Psoas muscle (tissue), 7 donors: ENCODE measurements at regions not wholly inside any gene's neighbourhood (a gene's known extent, or its start where the extent isn't known, plus 50 kb on each side); places are given as distances from the start of the nearest gene placed in this dataset.

ENCODE experiments used
- ATAC-seq, 4 donors: fragments of 200-7000 bp; cut with Tn5 transposase; one replicate each; pipeline ENCODE4 v1.9.1; 2020; ENCODE audit warnings: moderate library complexity in 3 of 4, mild to moderate bottlenecking in 2 of 4
- DNase-seq, 2 donors: peaks; one replicate each; pipeline ENCODE4 v3.0.0-alpha.2; 2020
- H3K27ac ChIP-seq: fragments of 200-600 bp; one replicate; pipeline ENCODE4 v1.8.0; 2022
- H3K27me3 ChIP-seq, 3 donors: fragments of 200-600 bp in 1 of 3; one replicate each; pipeline versions ENCODE4 v1.6.1 to v1.8.0; 2013 to 2022; ENCODE audit warnings: low read length in 2 of 3, mild to moderate bottlenecking in 2 of 3, moderate library complexity in 1 of 3; ENCODE audit not compliant: insufficient read depth in 3 of 3
- H3K36me3 ChIP-seq, 2 donors: fragments of 200-600 bp in 1 of 2; one replicate each; pipeline versions ENCODE4 v1.6.1 to v1.8.0; 2013 to 2022; ENCODE audit warnings: low read depth in 1 of 2, mild to moderate bottlenecking in 1 of 2, moderate library complexity in 1 of 2; ENCODE audit not compliant: insufficient read depth in 1 of 2
- H3K4me1 ChIP-seq: fragments of 200-600 bp; one replicate; pipeline ENCODE4 v1.8.0; 2022
- H3K4me3 ChIP-seq: fragments of 200-600 bp; one replicate; pipeline ENCODE4 v1.8.0; 2022; ENCODE audit warnings: mild to moderate bottlenecking
- H3K9me3 ChIP-seq: fragments of 200-600 bp; one replicate; pipeline ENCODE4 v1.8.0; 2022
- CTCF ChIP-seq: fragments of 200-600 bp; IDR thresholded peaks from one replicate; pipeline ENCODE4 v1.8.0; 2022; ENCODE audit warnings: antibody characterized with exemption
- WGBS, 3 donors: extraction: QIAGEN DNeasy Blood & Tissue Kit; methylation state at CpG; one replicate each; pipeline versions ENCODE4 v1.1.6 to v1.1.7; 2013; 5-methylcytosine and 5-hydroxymethylcytosine counted together
- intact Hi-C, 2 donors: fragments of 100-400 bp; cut with DNase I; formaldehyde crosslinking; loops; one replicate each; pipeline versions ENCODE4 v1.11.0 to v1.14.2; 2022
- donor health status: healthy with polysubstance abuse.
- donor health status: DM: no; HTN: no; CAD: no; lungs with moderate emphysema.
- donor health status: Bipolar disorder and iron deficiency.
- donor health status: healthy.
- donor health status: DM: yes; HTN: yes; CAD: no.
- donor health status: DM: no; HTN: no; CAD: no.
- donor health status: DM: yes; HTN: yes; CAD: no.

- no peak for DNase-seq
- Histone ChIP-seq H3K27me3 (no peaks in the 10 kb centered on the region), H3K27ac (no peak overlapping the region), H3K36me3 (no peaks in the 10 kb centered on the region), H3K4me3 (no peak overlapping the region), H3K4me1 (no peaks in the 10 kb centered on the region), H3K9me3 (no peaks in the 10 kb centered on the region)
- intact Hi-C loops, result no loop called here
- ATAC-seq, result no peak
- TF ChIP-seq CTCF, result no peak
- 92 to 97% (median 94%) methylated on average over 5 of the region's 5 CpGs for WGBS, 3 donors
Measured at GRCh38 chr12:93154096-93154728, 223.5 kb upstream of the NUDT4 start.

DNA sequence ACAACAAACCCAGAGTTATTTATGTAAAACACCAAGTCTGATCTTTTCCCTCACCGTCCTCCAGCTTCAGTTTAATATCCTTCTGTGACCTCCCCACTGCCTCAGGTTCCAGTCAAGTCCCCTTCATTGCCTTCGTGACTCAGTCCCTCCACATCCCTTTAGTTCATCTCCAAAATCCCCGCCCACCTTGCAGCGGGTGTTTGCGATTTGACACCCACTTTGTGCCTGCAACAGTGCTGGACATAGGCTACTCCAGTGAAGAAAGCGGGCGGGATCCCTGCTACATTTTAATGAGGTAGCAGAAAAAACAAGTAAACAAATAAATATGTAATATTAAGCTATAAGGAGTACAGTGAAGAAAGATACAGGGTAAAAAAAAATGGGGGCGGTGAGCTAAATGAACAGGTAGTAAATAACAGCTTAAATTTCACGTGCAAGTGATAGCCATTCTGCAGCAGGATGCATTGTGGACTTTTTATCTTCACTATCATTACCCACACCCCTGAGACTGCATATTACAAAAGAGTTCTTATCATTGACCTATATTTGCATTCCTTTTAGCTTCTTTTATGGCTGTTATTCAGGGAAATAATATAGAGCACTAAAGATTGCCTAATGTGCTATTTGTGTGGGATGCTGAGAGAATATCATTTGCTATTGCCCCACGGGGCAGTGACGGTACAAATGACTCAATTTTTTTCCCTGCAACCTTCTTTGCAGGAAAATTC lies 222.8 kb upstream of the NUDT4 start:
- no peak for TF ChIP-seq CTCF
- Histone ChIP-seq H3K27ac (no peak overlapping the region), H3K36me3 (no peaks in the 10 kb centered on the region), H3K9me3 (no peaks in the 10 kb centered on the region), H3K4me1 (no peaks in the 10 kb centered on the region), H3K27me3 (no peaks in the 10 kb centered on the region), H3K4me3 (no peak overlapping the region)
- DNase-seq (no peak), ATAC-seq (no peak)
- 86 to 90% (median 89%) methylated on average over 11 of the region's 11 CpGs for WGBS, 3 donors
- intact Hi-C loops, result no loop called here

DNA sequence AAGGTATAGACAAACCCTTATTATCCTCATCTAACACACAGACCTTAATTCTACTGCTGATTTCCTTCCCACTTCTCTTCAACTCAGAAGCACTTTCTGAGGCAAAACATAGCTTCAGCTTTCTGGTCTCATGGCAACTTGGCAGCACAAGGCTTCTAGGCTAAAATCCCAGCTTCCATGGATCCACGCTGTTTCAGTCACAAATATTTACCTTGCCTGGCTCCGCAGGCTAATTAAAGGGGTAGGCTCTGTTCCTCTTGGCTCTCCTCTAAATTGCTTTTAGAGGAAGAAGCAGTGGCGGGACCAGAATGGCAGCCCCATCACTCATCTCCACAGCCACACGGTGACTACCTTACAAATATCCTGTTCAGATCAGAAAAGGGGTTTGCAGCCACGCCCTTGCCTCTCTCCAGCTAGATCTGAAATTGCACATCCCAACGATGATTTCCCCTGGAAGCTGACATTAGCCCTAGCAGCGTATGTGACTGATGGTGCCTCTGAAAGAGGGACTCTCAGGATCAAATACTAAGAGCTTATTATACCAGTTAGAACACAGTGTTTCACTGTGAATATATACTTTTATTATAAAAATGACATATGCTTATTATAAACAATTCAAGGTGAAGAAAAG lies 221.5 kb upstream of the NUDT4 start:
- ATAC-seq, result no peak
- H3K4me1 ChIP-seq, result no peaks in the 10 kb centered on the region
- DNase-seq, result no peak
- no peaks in the 10 kb centered on the region for H3K27me3 ChIP-seq
- H3K4me3 ChIP-seq, result no peak overlapping the region
- no peaks in the 10 kb centered on the region for H3K9me3 ChIP-seq
- no peak overlapping the region for H3K27ac ChIP-seq
- WGBS, 3 donors, result 48 to 59% (median 55%) methylated on average over 7 of the region's 7 CpGs
- intact Hi-C loops, result no loop called here
- H3K36me3 ChIP-seq, result no peaks in the 10 kb centered on the region
- no peak for TF ChIP-seq CTCF

- Histone ChIP-seq H3K4me3 (no peak overlapping the region), H3K4me1 (peaks cover 6% of the 10 kb centered on the region), H3K9me3 (no peaks in the 10 kb centered on the region), H3K36me3 (no peaks in the 10 kb centered on the region), H3K27ac (no peak overlapping the region), H3K27me3 (no peaks in the 10 kb centered on the region)
- ATAC-seq (no peak), DNase-seq (no peak)
- intact Hi-C loops, result no loop called here
- 46 to 92% (median 75%) methylated on average over 1 of the region's 1 CpG for WGBS, 3 donors
- TF ChIP-seq CTCF, result no peak
Measured at GRCh38 chr12:93157279-93157678, 220.4 kb upstream of the NUDT4 start.
